Adrenal gland (tissue), 9 donors: ENCODE measurements at regions not wholly inside any gene's neighbourhood (a gene's known extent, or its start where the extent isn't known, plus 50 kb on each side); places are given as distances from the start of the nearest gene placed in this dataset.

Experiments
- DNase-seq, 7 donors: peaks; one replicate each; pipeline ENCODE4 v3.0.0-alpha.2; 2019 to 2020
- H3K27ac ChIP-seq, 5 donors: fragments of 200-600 bp; sonication (generic) in 4 of 5; 1 replicate in 3 of 5; 2 replicates in 2 of 5; pipeline versions ENCODE4 v1.5.1 to v1.8.0; 2016 to 2020; ENCODE audit warnings: mild to moderate bottlenecking in 1 of 5
- H3K27me3 ChIP-seq: fragments of 200-600 bp; 2 replicates; pipeline ENCODE4 v1.8.0; 2021
- H3K36me3 ChIP-seq, 2 donors: fragments of 200-600 bp; replicated peaks in 1 of 2; 1 replicate in 1 of 2; 2 replicates in 1 of 2; pipeline versions ENCODE4 v1.5.1 to v1.8.0; 2018 to 2022
- H3K4me1 ChIP-seq, 2 donors: fragments of 200-600 bp; replicated peaks in 1 of 2; 1 replicate in 1 of 2; 2 replicates in 1 of 2; pipeline versions ENCODE4 v1.5.1 to v1.8.0; 2018 to 2021
- H3K4me3 ChIP-seq, 4 donors: fragments of 200-600 bp; sonication (generic) in 3 of 4; one replicate each; pipeline ENCODE4 v1.5.1; 2016 to 2018
- H3K9me3 ChIP-seq, 3 donors: fragments of 200-600 bp; sonication (generic) in 1 of 3; replicated peaks in 1 of 3; 1 replicate in 2 of 3; 2 replicates in 1 of 3; pipeline versions ENCODE4 v1.5.1 to v1.8.0; 2016 to 2021
- POLR2A ChIP-seq, 2 donors: fragments of 450-650 bp; IDR thresholded peaks; one replicate each; pipeline ENCODE4 v1.6.1; 2017; ENCODE audit warnings: antibody characterized with exemption in 2 of 2, mild to moderate bottlenecking in 2 of 2, moderate library complexity in 1 of 2
- WGBS, 4 donors: extraction: QIAGEN DNeasy Blood & Tissue Kit in 2 of 4; methylation state at CpG; one replicate each; pipeline versions ENCODE4 v1.1.5 to v1.1.7; 2013 to 2017; 5-methylcytosine and 5-hydroxymethylcytosine counted together
- intact Hi-C, 2 donors: fragments of 100-400 bp; cut with DNase I; formaldehyde crosslinking; loops; one replicate each; pipeline versions ENCODE4 v1.14.1 to v1.15.0; 2022 to 2023
- TF ChIP-seq, protein P1 (sequence below), 6 experiments: fragments of 450-650 bp in 4 of 6; fragments of 200-600 bp in 2 of 6; sonication (generic) in 1 of 6; IDR thresholded peaks; 1 replicate in 5 of 6; 2 replicates in 1 of 6; pipeline versions ENCODE4 v1.5.1 to v1.8.0; 2016 to 2021; ENCODE audit warnings: antibody characterized with exemption in 6 of 6, mild to moderate bottlenecking in 2 of 6, moderate library complexity in 1 of 6
- donor health status: healthy with polysubstance abuse.
- donor health status: Bipolar disorder and iron deficiency.
- donor health status: DM: yes; HTN: yes; CAD: no.
- donor health status: DM: no; HTN: no; CAD: no.
- donor health status: DM: no; HTN: no; CAD: no.

DNA sequence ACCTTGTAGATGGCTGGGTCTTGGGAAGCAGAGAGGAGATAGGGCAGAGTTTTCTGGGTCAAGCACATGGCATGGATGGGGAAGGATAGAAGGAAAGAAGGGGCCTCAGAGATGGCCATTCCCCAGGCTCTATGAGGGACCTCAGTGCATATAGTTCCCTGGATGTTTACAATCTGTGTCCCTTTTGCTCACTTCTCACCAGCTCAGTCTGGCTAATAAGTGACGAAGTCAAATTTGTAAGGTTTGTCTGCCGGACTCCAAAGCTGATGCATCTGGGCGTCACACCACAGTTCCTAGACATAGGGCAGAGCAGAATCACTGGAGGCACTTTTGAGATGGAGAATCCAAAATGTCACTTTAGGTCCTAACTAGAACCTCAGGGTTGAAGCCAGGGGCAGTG, 416.4 kb upstream of the PROX1 start:
- TF ChIP-seq, protein P1, sequence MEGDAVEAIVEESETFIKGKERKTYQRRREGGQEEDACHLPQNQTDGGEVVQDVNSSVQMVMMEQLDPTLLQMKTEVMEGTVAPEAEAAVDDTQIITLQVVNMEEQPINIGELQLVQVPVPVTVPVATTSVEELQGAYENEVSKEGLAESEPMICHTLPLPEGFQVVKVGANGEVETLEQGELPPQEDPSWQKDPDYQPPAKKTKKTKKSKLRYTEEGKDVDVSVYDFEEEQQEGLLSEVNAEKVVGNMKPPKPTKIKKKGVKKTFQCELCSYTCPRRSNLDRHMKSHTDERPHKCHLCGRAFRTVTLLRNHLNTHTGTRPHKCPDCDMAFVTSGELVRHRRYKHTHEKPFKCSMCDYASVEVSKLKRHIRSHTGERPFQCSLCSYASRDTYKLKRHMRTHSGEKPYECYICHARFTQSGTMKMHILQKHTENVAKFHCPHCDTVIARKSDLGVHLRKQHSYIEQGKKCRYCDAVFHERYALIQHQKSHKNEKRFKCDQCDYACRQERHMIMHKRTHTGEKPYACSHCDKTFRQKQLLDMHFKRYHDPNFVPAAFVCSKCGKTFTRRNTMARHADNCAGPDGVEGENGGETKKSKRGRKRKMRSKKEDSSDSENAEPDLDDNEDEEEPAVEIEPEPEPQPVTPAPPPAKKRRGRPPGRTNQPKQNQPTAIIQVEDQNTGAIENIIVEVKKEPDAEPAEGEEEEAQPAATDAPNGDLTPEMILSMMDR (IDR thresholded peaks at IDR 0.05), result no peak
- TF ChIP-seq POLR2A (IDR thresholded peaks at IDR 0.05), result no peak
- no peaks in the 10 kb centered on the region for H3K27me3 ChIP-seq
- H3K9me3 ChIP-seq, result no peaks in the 10 kb centered on the region
- DNase-seq, result no peak
- WGBS, 4 donors, result 92 to 98% (median 95%) methylated on average over 3 of the region's 3 CpGs
- H3K4me1 ChIP-seq, result no peaks in the 10 kb centered on the region
- H3K36me3 ChIP-seq, result no peaks in the 10 kb centered on the region
- H3K27ac ChIP-seq, result no peak overlapping the region
- intact Hi-C loops, result no loop called here
- H3K4me3 ChIP-seq, result no peak overlapping the region

DNA sequence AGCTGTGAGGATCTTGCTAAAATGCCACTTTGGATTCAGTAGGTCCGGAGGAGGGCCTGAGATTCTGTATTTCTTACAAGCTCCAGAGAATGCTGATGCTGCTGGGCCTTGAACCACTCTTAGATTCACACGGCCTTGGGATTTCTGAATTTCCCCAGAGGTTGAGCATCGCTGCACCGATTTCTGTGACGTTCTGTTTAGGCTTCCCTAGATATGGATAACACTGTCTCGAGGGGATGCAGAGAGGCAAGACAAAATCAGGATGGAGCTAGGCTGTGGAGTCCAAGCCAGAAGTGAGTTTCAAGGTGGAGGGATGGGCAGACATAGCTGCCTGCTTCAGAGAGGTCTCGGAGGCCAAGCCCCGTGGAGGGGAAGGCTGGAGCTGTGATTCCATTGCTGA, 415.9 kb upstream of the PROX1 start:
- H3K27me3 ChIP-seq, result no peaks in the 10 kb centered on the region
- no peaks in the 10 kb centered on the region for H3K36me3 ChIP-seq
- 83 to 95% (median 91%) methylated on average over 7 to 8 of the region's 8 CpGs for WGBS, 4 donors
- intact Hi-C loops, result no loop called here
- DNase-seq, result no peak
- no peaks in the 10 kb centered on the region for H3K9me3 ChIP-seq
- H3K27ac ChIP-seq, result no peak overlapping the region
- H3K4me3 ChIP-seq, result no peak overlapping the region
- TF ChIP-seq, protein P1 (IDR thresholded peaks at IDR 0.05), result no peak
- no peak for TF ChIP-seq POLR2A (IDR thresholded peaks at IDR 0.05)
- no peaks in the 10 kb centered on the region for H3K4me1 ChIP-seq

DNA sequence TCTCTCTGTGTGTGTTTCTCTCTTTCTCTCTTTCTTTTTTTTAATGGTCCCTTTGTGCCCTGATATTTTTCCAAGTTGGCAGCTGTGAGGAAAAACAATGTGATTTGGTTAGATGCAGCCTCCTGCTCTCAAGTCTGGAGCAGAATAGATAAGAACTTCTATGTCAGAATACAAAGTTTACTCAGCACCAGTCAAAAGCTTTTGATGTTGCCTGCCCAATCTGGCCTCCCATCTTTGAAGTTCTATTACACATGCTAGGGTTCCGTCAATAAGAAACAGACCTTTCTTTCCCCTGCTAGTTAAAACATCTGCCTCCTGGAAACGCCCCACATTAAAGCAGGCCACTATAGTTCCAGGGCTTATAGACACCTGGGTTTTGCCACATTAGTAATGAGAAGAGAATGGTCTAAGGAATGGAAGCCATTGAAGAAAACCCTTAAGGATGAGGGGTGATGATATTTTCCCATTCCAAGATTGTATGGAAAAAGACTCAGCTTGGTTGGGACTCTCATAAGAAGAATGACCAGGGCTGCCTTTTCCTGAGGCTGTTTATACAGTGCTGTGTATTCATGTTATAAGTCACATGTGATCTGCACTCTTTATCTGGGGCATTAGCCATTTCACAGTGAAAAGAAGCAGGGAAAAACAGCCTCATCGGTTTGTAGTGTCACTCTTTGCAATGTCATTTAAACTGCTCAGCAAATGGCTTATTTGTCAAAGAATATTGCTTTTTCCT, 414.7 kb upstream of the PROX1 start:
- WGBS, 4 donors, result 51 to 63% (median 57%) methylated on average over 3 of the region's 3 CpGs
- DNase-seq, result no peak
- no peaks in the 10 kb centered on the region for H3K36me3 ChIP-seq

DNA sequence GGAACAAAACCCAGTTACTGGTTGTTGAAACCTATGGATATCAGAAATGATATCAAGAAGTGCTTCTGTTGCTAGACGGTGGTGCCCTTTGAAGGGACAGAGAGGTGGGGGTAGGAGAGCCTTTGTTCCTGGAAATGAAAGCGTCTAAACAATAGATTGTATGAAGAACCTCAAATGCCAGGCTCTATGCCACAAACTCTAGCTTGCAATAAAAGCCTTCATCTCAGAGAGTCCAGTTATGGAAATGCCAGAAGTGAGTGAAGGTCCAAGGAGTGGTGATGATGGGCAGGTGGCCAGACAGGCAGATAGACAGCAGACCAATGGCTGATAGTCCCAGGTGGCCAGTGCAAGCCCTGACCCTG, 414.1 kb upstream of the PROX1 start:
- no peaks in the 10 kb centered on the region for H3K4me1 ChIP-seq
- no peaks in the 10 kb centered on the region for H3K27me3 ChIP-seq
- TF ChIP-seq, protein P1 (IDR thresholded peaks at IDR 0.05), result no peak
- no peak for TF ChIP-seq POLR2A (IDR thresholded peaks at IDR 0.05)
- H3K4me3 ChIP-seq, result no peak overlapping the region
- H3K36me3 ChIP-seq, result no peaks in the 10 kb centered on the region
- intact Hi-C loops, result no loop called here
- DNase-seq, result no peak
- H3K27ac ChIP-seq, result no peak overlapping the region
- H3K9me3 ChIP-seq, result no peaks in the 10 kb centered on the region
- WGBS, 4 donors, result 74 to 78% (median 76%) methylated on average over 2 of the region's 2 CpGs

More for the DNA sequence above, 414.7 kb upstream of the PROX1 start:
- Histone ChIP-seq H3K27ac (no peak overlapping the region), H3K9me3 (no peaks in the 10 kb centered on the region), H3K4me3 (no peak overlapping the region), H3K4me1 (no peaks in the 10 kb centered on the region), H3K27me3 (no peaks in the 10 kb centered on the region)
- intact Hi-C loops, result no loop called here
- TF ChIP-seq, protein P1 (IDR thresholded peaks at IDR 0.05), result no peak
- TF ChIP-seq POLR2A (IDR thresholded peaks at IDR 0.05), result no peak
